ENCODE measurements at regions not wholly inside any gene's neighbourhood (a gene's known extent, or its start where the extent isn't known, plus 50 kb on each side); places are given as distances from the start of the nearest gene placed in this dataset.

GRCh38 chr7:35988818-35989217, 164.2 kb upstream of the EEPD1 start:
- TF ChIP-seq POLR2AphosphoS5 (IDR thresholded peaks at IDR 0.05) (no peak), POLR2A (IDR thresholded peaks at IDR 0.05) (no peak), CTCF (IDR thresholded peaks at IDR 0.05 in 8 of 11, conservative IDR thresholded peaks at IDR 0.05 in 3 of 11) (no peak)

Measured in spleen (tissue), 7 donors.